Adrenal gland (tissue), 9 donors: ENCODE measurements at regions not wholly inside any gene's neighbourhood (a gene's known extent, or its start where the extent isn't known, plus 50 kb on each side); places are given as distances from the start of the nearest gene placed in this dataset.

ENCODE experiments used
- DNase-seq, 7 donors: peaks; one replicate each; pipeline ENCODE4 v3.0.0-alpha.2; 2019 to 2020
- H3K27ac ChIP-seq, 5 donors: fragments of 200-600 bp; sonication (generic) in 4 of 5; 1 replicate in 3 of 5; 2 replicates in 2 of 5; pipeline versions ENCODE4 v1.5.1 to v1.8.0; 2016 to 2020; ENCODE audit warnings: mild to moderate bottlenecking in 1 of 5
- H3K27me3 ChIP-seq: fragments of 200-600 bp; 2 replicates; pipeline ENCODE4 v1.8.0; 2021
- H3K36me3 ChIP-seq, 2 donors: fragments of 200-600 bp; replicated peaks in 1 of 2; 1 replicate in 1 of 2; 2 replicates in 1 of 2; pipeline versions ENCODE4 v1.5.1 to v1.8.0; 2018 to 2022
- H3K4me1 ChIP-seq, 2 donors: fragments of 200-600 bp; replicated peaks in 1 of 2; 1 replicate in 1 of 2; 2 replicates in 1 of 2; pipeline versions ENCODE4 v1.5.1 to v1.8.0; 2018 to 2021
- H3K4me3 ChIP-seq, 4 donors: fragments of 200-600 bp; sonication (generic) in 3 of 4; one replicate each; pipeline ENCODE4 v1.5.1; 2016 to 2018
- H3K9me3 ChIP-seq, 3 donors: fragments of 200-600 bp; sonication (generic) in 1 of 3; replicated peaks in 1 of 3; 1 replicate in 2 of 3; 2 replicates in 1 of 3; pipeline versions ENCODE4 v1.5.1 to v1.8.0; 2016 to 2021
- CTCF ChIP-seq, 6 experiments: fragments of 450-650 bp in 4 of 6; fragments of 200-600 bp in 2 of 6; sonication (generic) in 1 of 6; IDR thresholded peaks; 1 replicate in 5 of 6; 2 replicates in 1 of 6; pipeline versions ENCODE4 v1.5.1 to v1.8.0; 2016 to 2021; ENCODE audit warnings: antibody characterized with exemption in 6 of 6, mild to moderate bottlenecking in 2 of 6, moderate library complexity in 1 of 6
- POLR2A ChIP-seq, 2 donors: fragments of 450-650 bp; IDR thresholded peaks; one replicate each; pipeline ENCODE4 v1.6.1; 2017; ENCODE audit warnings: antibody characterized with exemption in 2 of 2, mild to moderate bottlenecking in 2 of 2, moderate library complexity in 1 of 2
- WGBS, 4 donors: extraction: QIAGEN DNeasy Blood & Tissue Kit in 2 of 4; methylation state at CpG; one replicate each; pipeline versions ENCODE4 v1.1.5 to v1.1.7; 2013 to 2017; 5-methylcytosine and 5-hydroxymethylcytosine counted together
- intact Hi-C, 2 donors: fragments of 100-400 bp; cut with DNase I; formaldehyde crosslinking; loops; one replicate each; pipeline versions ENCODE4 v1.14.1 to v1.15.0; 2022 to 2023
- donor health status: healthy with polysubstance abuse.
- donor health status: Bipolar disorder and iron deficiency.
- donor health status: DM: yes; HTN: yes; CAD: no.
- donor health status: DM: no; HTN: no; CAD: no.
- donor health status: DM: no; HTN: no; CAD: no.

- Histone ChIP-seq H3K36me3 (no peaks in the 10 kb centered on the region), H3K4me3 (no peak overlapping the region), H3K4me1 (no peaks in the 10 kb centered on the region), H3K27me3 (no peaks in the 10 kb centered on the region), H3K9me3 (no peaks in the 10 kb centered on the region), H3K27ac (no peak overlapping the region)
- intact Hi-C loops: no loop called here
- TF ChIP-seq CTCF (IDR thresholded peaks at IDR 0.05): no peak
- no peak for TF ChIP-seq POLR2A (IDR thresholded peaks at IDR 0.05)
- WGBS, 4 donors: 46 to 62% (median 51%) methylated on average over 5 of the region's 5 CpGs
- peak in 1 of 7 donors; percentile 13 for DNase-seq
Observed at GRCh38 chr2:21330786-21331391, 207.1 kb downstream of the TDRD15 start.

GRCh38 chr2:21331625-21332370, 208.0 kb downstream of the TDRD15 start:
- Histone ChIP-seq H3K36me3 (no peaks in the 10 kb centered on the region), H3K27ac (no peak overlapping the region), H3K4me1 (no peaks in the 10 kb centered on the region), H3K27me3 (no peaks in the 10 kb centered on the region), H3K4me3 (no peak overlapping the region), H3K9me3 (no peaks in the 10 kb centered on the region)
- 76 to 91% (median 82%) methylated on average over 3 of the region's 3 CpGs for WGBS, 4 donors
- no peak for TF ChIP-seq CTCF (IDR thresholded peaks at IDR 0.05)
- TF ChIP-seq POLR2A (IDR thresholded peaks at IDR 0.05): no peak
- no peak for DNase-seq
- intact Hi-C loops: no loop called here

GRCh38 chr2:21332993-21333625, 209.3 kb downstream of the TDRD15 start:
- H3K27me3 ChIP-seq: no peaks in the 10 kb centered on the region
- no peak overlapping the region for H3K27ac ChIP-seq
- H3K4me3 ChIP-seq: no peak overlapping the region
- TF ChIP-seq CTCF (IDR thresholded peaks at IDR 0.05) (no peak), POLR2A (IDR thresholded peaks at IDR 0.05) (no peak)
- intact Hi-C loops: no loop called here
- no peaks in the 10 kb centered on the region for H3K9me3 ChIP-seq
- DNase-seq: no peak
- WGBS, 4 donors: 62 to 83% (median 69%) methylated on average over 5 of the region's 5 CpGs
- H3K36me3 ChIP-seq: no peaks in the 10 kb centered on the region
- no peaks in the 10 kb centered on the region for H3K4me1 ChIP-seq

GRCh38 chr2:21333684-21334083, 209.9 kb downstream of the TDRD15 start:
- DNase-seq: no peak
- Histone ChIP-seq H3K27ac (no peak overlapping the region), H3K4me3 (no peak overlapping the region), H3K9me3 (no peaks in the 10 kb centered on the region), H3K36me3 (no peaks in the 10 kb centered on the region), H3K27me3 (no peaks in the 10 kb centered on the region), H3K4me1 (no peaks in the 10 kb centered on the region)
- intact Hi-C loops: no loop called here
- no peak for TF ChIP-seq POLR2A (IDR thresholded peaks at IDR 0.05)
- no peak for TF ChIP-seq CTCF (IDR thresholded peaks at IDR 0.05)
- WGBS, 4 donors: 63 to 76% (median 71%) methylated on average over 2 of the region's 2 CpGs
